HEK293 (cell line): ENCODE measurements at regions not wholly inside any gene's neighbourhood (a gene's known extent, or its start where the extent isn't known, plus 50 kb on each side); places are given as distances from the start of the nearest gene placed in this dataset.
A peak's percentile ranks its signal among the peaks of the same experiment; 100 is the strongest.
"Not testable (repeated sequence)": the region's sequence is repeated elsewhere in the genome, so short reads cannot be mapped to it uniquely, and the experiment has no call there.

Experiments used
- CTCF ChIA-PET: fragments of 350-600 bp; formaldehyde crosslinking; extraction: SDS; loops from one replicate; lab custom pipeline; 2021; ENCODE audit warnings: antibody characterized with exemption; lab: Yijun Ruan, JAX
- POLR2A ChIA-PET: fragments of 300-600 bp; formaldehyde crosslinking; extraction: SDS; loops from one replicate; lab custom pipeline; 2020; ENCODE audit warnings: antibody characterized with exemption, inconsistent platforms; lab: Yijun Ruan, JAX
- H3K27ac ChIP-seq: fragments of 200-500 bp; sonication (Bioruptor generic); 2 replicates; pipeline ENCODE4 v1.5.1; 2014; ENCODE audit warnings: low read depth, low read length, control low read depth, inconsistent platforms; ENCODE audit errors: extremely low read depth
- H3K36me3 ChIP-seq, 2 experiments: fragments of 200-500 bp in 1 of 2; sonication (Bioruptor generic) in 1 of 2; 1 replicate in 1 of 2; 2 replicates in 1 of 2; pipeline ENCODE4 v1.5.1; 2014 to 2017; ENCODE audit warnings: inconsistent platforms in 2 of 2, low read length in 2 of 2; ENCODE audit not compliant: control insufficient read depth in 2 of 2, insufficient read depth in 1 of 2
- H3K4me1 ChIP-seq: fragments of 200-500 bp; sonication (Bioruptor generic); 2 replicates; pipeline ENCODE4 v1.5.1; 2014; ENCODE audit warnings: mild to moderate bottlenecking, low read length, inconsistent platforms; ENCODE audit not compliant: control insufficient read depth, insufficient read depth
- H3K4me3 ChIP-seq: 2 replicates; pipeline ENCODE4 v1.5.1; 2011; ENCODE audit warnings: low read depth, mild to moderate bottlenecking, control low read depth, low read length, moderate library complexity
- H3K9me3 ChIP-seq: fragments of 200-500 bp; sonication (Bioruptor generic); 2 replicates; pipeline ENCODE4 v1.5.1; 2014; ENCODE audit warnings: low read depth, low read length, inconsistent platforms; ENCODE audit not compliant: control insufficient read depth, insufficient read depth
- ELK4 ChIP-seq: IDR thresholded peaks from 2 replicates; pipeline ENCODE4 v1.6.1; 2011; ENCODE audit warnings: mild to moderate bottlenecking, low read depth, low read length, borderline replicate concordance
- GLI2 ChIP-seq: fragments of 450-650 bp; formaldehyde crosslinking; IDR thresholded peaks from 2 replicates; pipeline ENCODE4; 2017; ENCODE audit warnings: missing biosample characterization, missing genetic modification characterization, low read depth, borderline replicate concordance
- GLIS2 ChIP-seq: fragments of 450-650 bp; formaldehyde crosslinking; IDR thresholded peaks from 2 replicates; pipeline ENCODE4 v1.5.1; 2016; ENCODE audit warnings: missing biosample characterization, missing genetic modification characterization
- HOXD13 ChIP-seq: sonication (generic); formaldehyde crosslinking; IDR thresholded peaks from 2 replicates; pipeline ENCODE4 v1.8.0; 2022; ENCODE audit warnings: missing genetic modification reagents, borderline replicate concordance
- KLF10 ChIP-seq: fragments of 450-650 bp; IDR thresholded peaks from 2 replicates; pipeline ENCODE4 v1.5.1; 2018; ENCODE audit warnings: missing biosample characterization, mild to moderate bottlenecking, missing genetic modification characterization
- MZF1 ChIP-seq: fragments of 450-650 bp; formaldehyde crosslinking; IDR thresholded peaks from 2 replicates; pipeline ENCODE4 v1.5.1; 2017; ENCODE audit warnings: missing biosample characterization, missing genetic modification characterization, borderline replicate concordance
- PATZ1 ChIP-seq: fragments of 450-650 bp; formaldehyde crosslinking; IDR thresholded peaks from 2 replicates; pipeline ENCODE4 v1.5.1; 2016; ENCODE audit warnings: missing biosample characterization, missing genetic modification characterization
- REPIN1 ChIP-seq: fragments of 450-650 bp; formaldehyde crosslinking; IDR thresholded peaks from 2 replicates; pipeline ENCODE4 v1.5.1; 2017; ENCODE audit warnings: missing biosample characterization, missing genetic modification characterization, low read depth
- SCRT2 ChIP-seq: fragments of 450-650 bp; formaldehyde crosslinking; IDR thresholded peaks from 2 replicates; pipeline ENCODE4 v1.5.1; 2016; ENCODE audit warnings: missing biosample characterization, missing genetic modification characterization
- SP7 ChIP-seq: fragments of 450-650 bp; formaldehyde crosslinking; IDR thresholded peaks from 2 replicates; pipeline ENCODE4 v1.5.1; 2016; ENCODE audit warnings: missing biosample characterization, missing genetic modification characterization
- ZFP69B ChIP-seq: fragments of 450-650 bp; formaldehyde crosslinking; IDR thresholded peaks from 2 replicates; pipeline ENCODE4 v1.5.1; 2016; ENCODE audit warnings: missing biosample characterization, missing genetic modification characterization
- ZNF214 ChIP-seq: fragments of 450-650 bp; formaldehyde crosslinking; IDR thresholded peaks from 2 replicates; pipeline ENCODE4 v1.5.1; 2017; ENCODE audit warnings: missing biosample characterization, mild to moderate bottlenecking, missing genetic modification characterization, borderline replicate concordance
- ZNF274 ChIP-seq, 2 experiments: fragments of 200-500 bp in 1 of 2; fragments of 450-650 bp in 1 of 2; sonication (Bioruptor generic) in 1 of 2; formaldehyde crosslinking in 1 of 2; IDR thresholded peaks; 2 replicates each; pipeline versions ENCODE4 v1.5.1 to v1.6.1; 2014 to 2016; ENCODE audit warnings: borderline replicate concordance in 1 of 2, inconsistent platforms in 1 of 2, low read length in 1 of 2, missing biosample characterization in 1 of 2, missing genetic modification characterization in 1 of 2
- ZNF311 ChIP-seq: fragments of 450-650 bp; formaldehyde crosslinking; IDR thresholded peaks from 2 replicates; pipeline ENCODE4 v1.5.1; 2017; ENCODE audit warnings: missing biosample characterization, missing genetic modification characterization, borderline replicate concordance
- ZNF362 ChIP-seq: fragments of 450-650 bp; formaldehyde crosslinking; IDR thresholded peaks from 2 replicates; pipeline ENCODE4 v1.5.1; 2016; ENCODE audit warnings: missing biosample characterization, missing genetic modification characterization
- ZNF394 ChIP-seq: fragments of 450-650 bp; formaldehyde crosslinking; IDR thresholded peaks from 2 replicates; pipeline ENCODE4 v1.5.1; 2016; ENCODE audit warnings: missing biosample characterization, missing genetic modification characterization, mild to moderate bottlenecking, moderate library complexity, borderline replicate concordance
- ZNF404 ChIP-seq: fragments of 450-650 bp; formaldehyde crosslinking; IDR thresholded peaks from 2 replicates; pipeline ENCODE4 v1.5.1; 2017; ENCODE audit warnings: missing biosample characterization, missing genetic modification characterization
- ZNF585B ChIP-seq: fragments of 450-650 bp; formaldehyde crosslinking; IDR thresholded peaks from 2 replicates; pipeline ENCODE4 v1.5.1; 2016; ENCODE audit warnings: missing biosample characterization, missing genetic modification characterization
- ZNF623 ChIP-seq: fragments of 450-650 bp; formaldehyde crosslinking; IDR thresholded peaks from 2 replicates; pipeline ENCODE4 v1.5.1; 2016; ENCODE audit warnings: missing biosample characterization, missing genetic modification characterization
- ZNF626 ChIP-seq: fragments of 450-650 bp; sonication (Bioruptor Pico); formaldehyde crosslinking; IDR thresholded peaks from 2 replicates; pipeline ENCODE4 v1.5.1; 2018; ENCODE audit warnings: missing biosample characterization, missing genetic modification characterization, inconsistent platforms
- ZNF670 ChIP-seq: fragments of 450-650 bp; formaldehyde crosslinking; IDR thresholded peaks from 2 replicates; pipeline ENCODE4 v1.5.1; 2016; ENCODE audit warnings: missing biosample characterization, missing genetic modification characterization, low read depth
- ZNF707 ChIP-seq: fragments of 450-650 bp; formaldehyde crosslinking; IDR thresholded peaks from 2 replicates; pipeline ENCODE4 v1.5.1; 2016; ENCODE audit warnings: missing biosample characterization, missing genetic modification characterization
- TF ChIP-seq, protein P1 (sequence below): fragments of 450-650 bp; formaldehyde crosslinking; conservative IDR thresholded peaks from 2 replicates; pipeline ENCODE4 v1.5.1; 2016; ENCODE audit warnings: low read depth, missing biosample characterization, missing genetic modification characterization

- TF ChIP-seq ZNF274 (IDR thresholded peaks at IDR 0.05; ENCODE audit: low read length) (no peak), ZNF274 (tag by site-specific recombination; IDR thresholded peaks at IDR 0.05; ENCODE audit: borderline replicate concordance) (no peak), ZNF707 (tag by site-specific recombination) (no peak), ELK4 (no peak), PATZ1 (no peak), ZNF585B (tag by site-specific recombination) (no peak), ZNF626 (tag by site-specific recombination) (no peak), ZNF214 (no peak), SCRT2 (tag by site-specific recombination) (no peak), HOXD13 (no peak)
Measured at GRCh38 chr6:86030875-86031274, 388.2 kb upstream of the SYNCRIP start (continued).

DNA sequence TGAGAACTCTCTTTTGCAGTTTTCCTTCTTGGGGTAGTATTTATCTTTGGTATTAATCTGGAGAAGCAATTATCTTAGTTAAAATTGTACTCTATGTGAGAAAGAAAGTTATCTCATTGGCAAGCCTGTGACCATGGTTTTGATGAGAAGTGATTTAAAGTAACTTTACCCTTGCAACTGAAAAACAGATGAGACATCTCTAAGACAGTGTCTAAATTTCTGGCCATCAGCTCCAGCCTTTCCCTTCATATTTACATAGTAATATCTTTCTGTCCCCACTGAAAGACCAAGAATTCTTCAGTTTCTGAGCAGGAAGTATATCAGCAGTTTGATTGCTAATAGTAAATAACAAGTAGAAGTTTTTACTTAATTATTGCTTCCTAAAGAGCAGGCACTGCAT lies 386.1 kb upstream of the SYNCRIP start:
- Histone ChIP-seq H3K27ac (no peak overlapping the region), H3K4me1 (no peaks in the 10 kb centered on the region), H3K4me3 (no peak overlapping the region), H3K9me3 (no peaks in the 10 kb centered on the region), H3K36me3 (no peaks in the 10 kb centered on the region)
- no peak for TF ChIP-seq ZNF394 (tag by site-specific recombination)
- TF ChIP-seq MZF1, result no peak
- no peak for TF ChIP-seq KLF10 (tag by site-specific recombination)
- TF ChIP-seq GLI2, result no peak
- ChIA-PET POLR2A (no interaction called here), CTCF (no interaction called here)

- CTCF ChIA-PET, POLR2A ChIA-PET, H3K4me1 ChIP-seq, H3K4me3 ChIP-seq, H3K9me3 ChIP-seq, H3K36me3 ChIP-seq, H3K27ac ChIP-seq: not testable (repeated sequence)
- TF ChIP-seq GLIS2 (tag by site-specific recombination), result 0 out of 2 replicates have a peak, but pooled peaks have one; percentile 22
- TF ChIP-seq, all 188 proteins: peak for 1; not testable (repeated sequence) for 187
Measured at GRCh38 chr6:86026890-86027289, 384.2 kb upstream of the SYNCRIP start.

DNA sequence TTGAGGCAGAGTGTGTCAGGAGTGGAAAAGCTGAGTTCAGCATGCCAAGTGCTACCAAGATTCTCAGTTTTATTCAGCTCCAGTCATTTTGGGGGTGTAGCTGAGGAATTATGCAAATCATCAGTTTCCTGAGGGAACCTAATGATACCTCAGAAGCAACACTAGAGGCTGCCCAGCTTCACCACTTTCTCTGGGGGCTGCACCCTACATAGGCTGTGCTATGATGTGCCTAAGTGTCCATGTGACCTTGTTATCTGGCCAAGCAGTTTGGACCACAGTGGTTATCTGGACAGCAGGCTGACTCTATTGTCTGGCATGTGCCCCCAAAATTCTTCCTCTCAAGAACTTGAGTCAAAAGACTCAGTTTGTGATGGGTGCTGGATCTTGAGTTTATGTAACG lies 374.6 kb upstream of the SYNCRIP start:
- no peak overlapping the region for H3K27ac ChIP-seq
- H3K4me3 ChIP-seq, result no peak overlapping the region
- no peaks in the 10 kb centered on the region for H3K9me3 ChIP-seq
- no peaks in the 10 kb centered on the region for H3K36me3 ChIP-seq
- H3K4me1 ChIP-seq, result no peaks in the 10 kb centered on the region
- ChIA-PET CTCF (no interaction called here), POLR2A (interaction anchor here (0.7 kb wide), 1 partner anchor 21 kb away, joined by 5 read pairs; no protein-coding TSS in a partner anchor)
- TF ChIP-seq REPIN1 (no peak), ZNF623 (tag by site-specific recombination) (no peak), ZNF670 (tag by site-specific recombination) (no peak), ZFP69B (tag by site-specific recombination) (no peak), SP7 (tag by site-specific recombination) (no peak), ZNF311 (tag by site-specific recombination) (no peak), ZNF362 (tag by site-specific recombination) (no peak), ZNF404 (no peak)
- TF ChIP-seq, protein P1, sequence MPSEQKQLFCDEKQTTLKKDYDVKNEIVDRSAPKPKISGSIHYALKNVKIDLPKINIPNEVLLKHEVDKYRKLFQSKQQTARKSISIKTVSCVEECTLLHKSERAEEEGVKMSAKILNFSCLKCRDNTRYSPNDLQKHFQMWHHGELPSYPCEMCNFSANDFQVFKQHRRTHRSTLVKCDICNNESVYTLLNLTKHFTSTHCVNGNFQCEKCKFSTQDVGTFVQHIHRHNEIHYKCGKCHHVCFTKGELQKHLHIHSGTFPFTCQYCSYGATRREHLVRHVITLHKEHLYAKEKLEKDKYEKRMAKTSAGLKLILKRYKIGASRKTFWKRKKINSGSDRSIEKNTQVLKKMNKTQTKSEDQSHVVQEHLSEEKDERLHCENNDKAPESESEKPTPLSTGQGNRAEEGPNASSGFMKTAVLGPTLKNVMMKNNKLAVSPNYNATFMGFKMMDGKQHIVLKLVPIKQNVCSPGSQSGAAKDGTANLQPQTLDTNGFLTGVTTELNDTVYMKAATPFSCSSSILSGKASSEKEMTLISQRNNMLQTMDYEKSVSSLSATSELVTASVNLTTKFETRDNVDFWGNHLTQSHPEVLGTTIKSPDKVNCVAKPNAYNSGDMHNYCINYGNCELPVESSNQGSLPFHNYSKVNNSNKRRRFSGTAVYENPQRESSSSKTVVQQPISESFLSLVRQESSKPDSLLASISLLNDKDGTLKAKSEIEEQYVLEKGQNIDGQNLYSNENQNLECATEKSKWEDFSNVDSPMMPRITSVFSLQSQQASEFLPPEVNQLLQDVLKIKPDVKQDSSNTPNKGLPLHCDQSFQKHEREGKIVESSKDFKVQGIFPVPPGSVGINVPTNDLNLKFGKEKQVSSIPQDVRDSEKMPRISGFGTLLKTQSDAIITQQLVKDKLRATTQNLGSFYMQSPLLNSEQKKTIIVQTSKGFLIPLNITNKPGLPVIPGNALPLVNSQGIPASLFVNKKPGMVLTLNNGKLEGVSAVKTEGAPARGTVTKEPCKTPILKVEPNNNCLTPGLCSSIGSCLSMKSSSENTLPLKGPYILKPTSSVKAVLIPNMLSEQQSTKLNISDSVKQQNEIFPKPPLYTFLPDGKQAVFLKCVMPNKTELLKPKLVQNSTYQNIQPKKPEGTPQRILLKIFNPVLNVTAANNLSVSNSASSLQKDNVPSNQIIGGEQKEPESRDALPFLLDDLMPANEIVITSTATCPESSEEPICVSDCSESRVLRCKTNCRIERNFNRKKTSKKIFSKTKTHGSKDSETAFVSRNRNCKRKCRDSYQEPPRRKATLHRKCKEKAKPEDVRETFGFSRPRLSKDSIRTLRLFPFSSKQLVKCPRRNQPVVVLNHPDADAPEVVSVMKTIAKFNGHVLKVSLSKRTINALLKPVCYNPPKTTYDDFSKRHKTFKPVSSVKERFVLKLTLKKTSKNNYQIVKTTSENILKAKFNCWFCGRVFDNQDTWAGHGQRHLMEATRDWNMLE (tag by site-specific recombination), result no peak
